HG03159 (cell line): ENCODE measurements at regions not wholly inside any gene's neighbourhood (a gene's known extent, or its start where the extent isn't known, plus 50 kb on each side); places are given as distances from the start of the nearest gene placed in this dataset.
A peak's percentile ranks its signal among the peaks of the same experiment; 100 is the strongest.
"Not testable (repeated sequence)": the region's sequence is repeated elsewhere in the genome, so short reads cannot be mapped to it uniquely, and the experiment has no call there.

Experiments used
- ATAC-seq: cut with Tn5 transposase; IDR thresholded peaks from one replicate; pipeline ENCODE4 v1.9.1; 2021; ENCODE audit warnings: mild to moderate bottlenecking, moderate library complexity; ENCODE audit not compliant: unreplicated experiment

DNA sequence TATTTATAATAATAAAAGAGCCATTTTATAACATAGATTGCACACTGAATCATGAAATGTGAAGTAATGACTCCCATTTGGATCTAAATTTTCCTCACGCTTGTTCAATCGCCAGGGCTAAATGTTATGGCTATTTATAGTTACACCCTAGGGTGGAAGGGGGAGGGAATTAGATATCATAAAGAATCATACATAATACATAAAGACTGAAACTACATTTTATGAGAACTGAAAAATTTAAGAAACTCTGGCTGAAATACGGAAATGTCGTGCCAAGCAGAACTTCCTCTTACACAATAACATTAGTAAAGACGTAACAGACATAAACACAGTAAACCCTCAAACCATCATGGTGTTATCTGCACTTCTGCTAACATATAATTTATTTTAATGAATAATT is 327.5 kb upstream of the PHF14 start:
- no peak for ATAC-seq

DNA sequence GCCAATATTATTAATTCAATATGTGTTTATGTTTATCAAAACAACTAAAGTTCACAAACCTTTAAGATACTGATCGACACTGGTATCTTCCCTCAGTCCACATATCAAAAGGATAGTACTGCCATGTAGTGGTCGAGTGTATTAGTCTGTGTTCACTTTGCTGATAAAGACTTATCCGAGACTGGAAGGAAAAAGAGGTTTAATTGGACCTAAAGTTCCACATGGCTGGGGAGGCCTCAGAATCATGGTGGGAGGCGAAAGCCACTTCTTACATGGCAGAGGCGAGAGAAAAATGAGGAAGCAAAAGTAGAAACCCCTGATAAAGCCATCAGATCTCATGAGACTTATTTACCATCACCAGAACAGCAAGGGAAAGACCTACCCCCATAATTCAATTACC is 325.4 kb upstream of the PHF14 start:
- no peak for ATAC-seq

DNA sequence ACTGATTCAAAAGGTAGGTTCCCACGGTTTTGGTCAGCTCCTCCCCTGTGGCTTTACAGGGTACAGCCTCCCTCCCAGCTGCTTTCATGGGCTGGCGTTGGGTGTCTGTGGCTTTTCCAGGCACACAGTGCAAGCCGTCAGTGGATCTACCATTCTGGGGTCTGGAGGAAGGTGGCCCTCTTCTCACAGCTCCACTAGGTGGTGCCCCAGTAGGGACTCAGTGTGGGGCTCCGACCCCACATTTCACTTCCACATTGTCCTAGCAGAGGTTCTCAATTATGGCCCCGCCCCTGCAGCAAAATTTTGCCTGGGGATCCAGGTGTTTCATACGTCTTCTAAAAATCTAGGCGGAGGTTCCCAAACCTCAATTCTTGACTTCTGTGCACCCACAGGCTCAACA is 324.6 kb upstream of the PHF14 start:
- ATAC-seq, result not testable (repeated sequence)

DNA sequence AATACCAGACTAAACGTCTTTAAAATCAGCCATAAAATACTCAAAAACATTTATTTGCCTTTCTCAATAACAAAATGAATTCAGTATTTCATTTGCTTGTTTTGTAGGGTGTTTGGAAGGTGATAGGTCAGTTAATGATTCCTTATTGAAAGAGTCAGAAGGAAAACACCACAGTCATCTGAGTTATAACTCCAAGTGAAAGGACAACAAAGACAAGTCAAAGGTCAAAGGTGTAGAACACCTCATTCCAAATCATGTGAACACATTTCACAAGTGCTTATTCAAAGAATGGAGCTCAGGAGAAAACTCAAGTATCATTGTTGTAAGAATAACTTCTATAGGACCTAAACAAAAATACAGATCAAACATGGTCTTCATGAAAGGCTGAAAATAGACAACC is 318.6 kb upstream of the PHF14 start:
- ATAC-seq, result no peak

DNA sequence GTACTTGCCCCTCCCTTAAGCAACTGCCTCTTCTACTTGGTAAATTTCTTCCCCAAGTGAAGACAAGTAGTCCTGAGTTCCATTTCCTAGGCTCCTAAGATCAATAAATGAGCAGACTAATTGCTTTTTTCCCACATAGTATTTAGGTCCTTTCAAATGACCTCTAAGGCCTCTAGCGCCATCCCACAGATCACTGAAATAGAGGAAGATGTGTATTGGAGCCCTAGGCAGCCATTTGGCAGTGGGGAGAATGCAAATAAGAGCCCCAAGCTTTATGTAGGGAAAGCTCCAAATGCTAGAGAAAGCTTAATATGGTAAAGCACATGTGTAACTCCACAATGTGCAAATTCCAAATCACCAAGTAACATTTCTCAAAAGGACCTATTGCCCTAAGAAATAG is 316.5 kb upstream of the PHF14 start:
- ATAC-seq, result no peak

DNA sequence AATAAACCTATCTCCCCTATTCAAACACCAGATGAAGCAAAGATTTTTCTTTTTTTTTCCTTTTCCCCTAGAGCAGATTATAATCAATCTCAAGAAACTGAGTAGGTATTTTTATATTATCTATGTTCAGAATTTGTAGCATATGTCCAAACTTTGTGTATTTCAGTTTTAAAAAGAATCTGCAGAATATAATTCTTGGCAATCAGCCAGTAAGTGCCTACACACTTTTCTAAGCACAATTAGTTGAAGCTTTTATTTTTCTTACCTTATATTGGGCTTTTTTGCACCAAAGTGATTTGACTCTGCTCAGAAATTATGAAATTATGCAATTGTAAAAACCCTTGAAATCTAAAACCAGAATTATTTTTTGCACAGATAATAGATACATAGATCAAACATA is 315.8 kb upstream of the PHF14 start:
- ATAC-seq, result no peak

DNA sequence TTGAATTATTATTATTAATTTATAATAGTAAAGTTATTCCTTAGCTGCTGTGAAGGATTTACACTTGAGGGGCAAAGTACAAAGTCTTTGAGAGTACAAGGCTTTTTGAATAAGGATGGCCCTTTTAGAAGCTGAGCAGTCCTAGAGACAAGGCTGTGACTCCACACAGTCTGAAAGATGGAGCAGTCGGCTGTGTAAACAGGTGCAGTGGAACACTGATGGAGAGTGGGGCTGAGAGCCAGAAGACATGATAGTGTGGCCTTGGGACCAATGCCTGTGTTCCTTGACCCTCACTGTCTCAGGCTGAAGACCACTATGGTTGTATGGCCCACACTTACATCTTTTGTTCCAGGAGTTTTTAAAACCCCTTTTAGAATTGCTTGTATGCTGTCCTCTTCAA is 311.2 kb upstream of the PHF14 start:
- no peak for ATAC-seq

DNA sequence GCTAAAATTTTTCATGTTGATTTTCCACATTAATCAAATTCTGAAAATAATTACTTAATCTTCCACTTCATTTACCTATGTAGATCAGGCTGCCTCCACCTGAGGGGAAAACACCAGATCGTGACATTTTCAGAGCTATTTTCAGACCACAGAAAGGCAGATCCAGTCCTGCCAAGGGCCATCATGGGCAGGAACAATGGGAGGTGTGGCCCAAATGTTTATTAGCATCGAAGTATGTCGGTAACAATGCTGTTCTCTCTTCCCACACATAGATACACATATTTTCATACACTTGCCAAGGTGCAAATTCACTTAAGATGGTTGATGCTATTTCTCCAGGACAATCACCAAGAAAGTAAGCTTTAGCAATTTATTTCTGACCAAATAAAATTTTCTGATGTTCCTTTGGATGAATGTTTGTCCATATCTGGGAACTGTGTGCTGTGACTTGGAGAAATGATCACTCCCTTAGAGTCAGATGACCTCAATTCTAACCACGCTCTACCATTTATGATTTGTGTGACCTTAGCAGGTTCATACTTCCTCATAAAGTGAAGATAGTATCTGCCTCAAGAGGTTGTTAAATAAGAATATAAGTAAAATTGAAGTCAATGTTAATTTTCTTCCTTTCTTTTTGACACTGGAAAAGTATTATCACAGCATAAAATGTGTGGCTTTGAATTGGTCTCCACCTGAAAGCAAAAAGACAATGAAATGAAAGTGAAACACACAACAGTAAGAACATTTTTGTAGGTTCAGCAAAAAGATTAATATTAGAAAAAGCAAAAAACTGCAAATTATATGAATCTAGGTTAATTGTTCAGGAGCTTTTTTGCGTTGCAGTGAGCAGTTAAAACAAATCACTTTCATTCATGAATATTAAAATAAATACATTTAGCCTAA is 310.4 kb upstream of the PHF14 start:
- ATAC-seq, result peak; percentile 61

DNA sequence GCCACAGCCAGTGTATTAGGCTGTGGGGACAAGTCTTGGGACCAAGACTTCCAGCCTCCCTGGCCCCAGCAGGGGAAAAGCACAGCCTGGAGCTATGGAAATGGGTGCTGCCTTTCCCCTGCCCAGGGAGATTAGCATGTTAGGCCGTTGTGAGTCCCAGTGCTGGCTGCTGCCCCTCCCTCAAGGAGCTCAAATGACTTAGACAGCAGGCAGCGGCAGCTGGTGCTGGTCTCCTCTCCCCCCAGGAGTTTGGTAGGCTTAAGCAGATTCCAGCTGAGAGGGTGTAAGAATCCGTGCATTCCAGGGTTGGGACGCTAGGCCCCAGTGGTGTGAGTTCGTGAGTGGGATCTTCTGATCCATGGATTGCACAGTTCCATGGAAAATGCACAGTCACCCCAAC is 301.5 kb upstream of the PHF14 start:
- ATAC-seq, result no peak

DNA sequence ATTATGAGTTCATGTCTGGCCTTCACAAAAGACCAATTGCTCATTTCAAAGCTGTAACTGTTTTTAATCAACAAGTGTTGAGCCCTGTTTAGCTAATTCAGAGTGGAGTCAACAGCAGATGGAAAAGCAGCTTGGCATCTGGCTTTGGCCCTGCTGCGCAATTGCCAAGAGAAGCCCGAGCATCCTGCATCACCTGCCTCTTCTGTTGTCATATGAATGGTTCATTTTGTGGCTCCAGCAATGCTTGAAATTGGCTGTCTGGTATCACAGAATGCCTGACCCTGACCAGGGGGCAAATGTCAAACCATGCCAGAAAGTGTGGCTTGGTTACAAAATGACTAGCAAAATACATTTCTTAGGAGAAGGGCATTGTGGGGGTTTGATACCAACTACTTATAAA is 296.5 kb upstream of the PHF14 start:
- ATAC-seq, result no peak

DNA sequence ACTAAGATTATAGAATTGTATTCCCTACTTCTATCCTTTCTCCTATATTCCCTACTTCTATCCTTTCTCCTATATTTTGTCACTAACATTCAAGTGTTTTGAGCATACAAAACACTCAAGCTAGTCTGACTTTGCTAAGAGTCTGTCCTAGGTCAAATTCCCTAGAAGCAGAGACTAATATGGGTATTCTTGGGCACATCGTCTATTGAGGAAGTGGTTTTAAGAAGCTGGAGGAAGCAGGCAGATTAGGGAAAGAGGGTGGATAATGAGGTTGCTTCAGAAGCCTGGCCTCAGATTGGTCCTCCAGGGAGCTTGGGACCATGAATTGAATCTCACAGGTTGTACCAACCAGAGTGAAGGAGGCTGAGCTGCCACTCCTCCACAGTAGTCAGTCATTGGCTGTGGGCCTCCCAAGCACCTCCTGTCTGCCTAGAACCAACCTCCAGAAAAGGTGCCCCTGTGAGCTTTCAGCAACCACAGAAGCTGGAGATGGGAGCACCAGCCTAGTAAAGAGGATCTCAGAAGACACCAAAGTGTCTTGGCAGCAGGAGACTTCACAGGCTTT is 295.9 kb upstream of the PHF14 start:
- no peak for ATAC-seq

DNA sequence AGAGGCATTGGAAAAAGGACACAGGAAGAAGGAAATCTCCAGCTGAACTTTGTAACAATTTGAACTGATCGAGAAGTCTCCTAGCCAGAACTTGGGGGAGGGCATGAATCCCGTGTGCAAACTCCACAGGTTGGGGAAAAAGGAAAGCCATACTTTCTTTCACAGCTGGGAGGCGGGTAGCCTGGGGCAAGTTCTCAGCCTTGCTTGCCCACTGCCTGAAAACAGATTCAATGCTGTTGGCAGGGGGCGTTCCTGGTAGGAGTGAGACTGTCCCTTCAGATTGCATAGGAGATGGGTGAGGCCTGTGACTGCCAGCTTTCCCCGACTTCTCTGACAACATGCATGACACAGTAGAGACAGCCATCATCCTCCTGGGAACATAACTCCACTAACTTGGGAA is 289.1 kb upstream of the PHF14 start:
- no peak for ATAC-seq

DNA sequence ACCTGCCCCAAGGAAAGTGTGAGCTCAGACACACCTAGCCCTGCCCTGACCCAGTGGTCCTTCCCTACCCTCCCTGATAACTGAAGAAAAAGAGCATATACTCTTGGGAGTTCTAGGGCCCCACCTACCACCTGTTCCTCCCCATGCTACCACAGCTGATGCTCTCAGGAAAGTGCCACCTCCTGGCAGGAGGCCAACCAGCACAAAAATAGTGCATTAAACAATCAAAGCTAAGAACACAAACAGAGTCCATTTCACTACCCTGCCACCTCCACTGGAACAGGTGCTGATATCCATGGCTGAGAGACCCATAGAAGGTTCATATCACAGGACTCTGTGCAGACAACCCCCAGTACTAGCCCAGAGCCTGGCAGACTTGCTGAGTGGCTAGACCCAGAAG is 288.6 kb upstream of the PHF14 start:
- no peak for ATAC-seq

DNA sequence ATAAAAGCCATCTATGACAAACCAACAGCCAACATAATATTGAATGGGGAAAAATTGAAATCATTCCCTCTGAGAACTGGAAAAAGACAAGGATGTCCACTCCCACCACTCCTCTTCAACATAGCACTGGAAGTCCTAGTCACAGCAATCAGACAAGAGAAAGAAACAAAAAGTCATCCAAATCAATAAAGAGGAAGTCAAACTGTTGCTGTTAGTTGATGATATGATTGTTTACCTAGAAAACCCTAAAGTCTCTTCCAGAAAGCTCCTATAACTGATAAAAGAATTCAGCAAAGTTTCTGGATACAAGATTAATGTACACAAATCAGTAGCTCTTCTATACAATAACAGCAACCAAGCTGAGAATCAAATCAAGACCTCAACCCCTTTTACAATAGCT is 285.1 kb upstream of the PHF14 start:
- ATAC-seq, result no peak

DNA sequence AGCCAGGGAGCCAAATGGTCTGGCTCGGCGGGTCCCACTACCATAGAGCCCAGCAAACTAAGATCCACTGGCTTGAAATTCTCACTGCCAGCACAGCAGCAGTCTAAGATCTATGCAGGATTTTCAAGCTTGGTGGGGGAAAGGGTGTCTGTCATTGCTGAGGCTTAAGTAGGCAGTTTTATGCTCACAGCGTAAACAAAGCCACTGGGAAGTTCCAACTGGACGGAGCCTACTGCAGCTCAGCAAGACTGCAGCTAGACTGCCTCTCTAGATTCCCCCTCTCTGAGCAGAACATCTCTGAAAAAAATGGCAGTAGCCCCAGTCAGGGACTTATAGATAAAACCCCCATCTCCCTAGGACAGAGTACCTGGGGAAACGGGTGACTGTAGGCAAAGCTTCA is 277.6 kb upstream of the PHF14 start:
- no peak for ATAC-seq

DNA sequence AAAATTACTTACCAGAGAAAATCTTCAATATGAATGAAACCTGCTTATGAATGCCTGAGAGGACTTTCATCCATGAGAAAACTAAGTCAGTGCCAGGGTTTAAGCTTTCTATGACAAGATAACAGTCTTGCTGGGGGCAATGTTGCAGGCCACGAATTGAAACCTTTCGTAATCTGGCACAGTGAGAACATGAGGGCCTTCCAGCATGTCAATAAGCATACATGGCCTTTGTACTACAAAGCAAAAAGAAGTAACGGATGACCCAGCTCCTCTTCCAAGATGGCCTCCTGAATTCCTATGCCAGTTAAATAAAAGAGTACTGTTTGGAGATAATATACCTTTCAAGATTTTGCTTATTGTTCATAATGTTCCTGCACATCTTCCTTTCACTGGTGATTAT is 270.6 kb upstream of the PHF14 start:
- no peak for ATAC-seq

DNA sequence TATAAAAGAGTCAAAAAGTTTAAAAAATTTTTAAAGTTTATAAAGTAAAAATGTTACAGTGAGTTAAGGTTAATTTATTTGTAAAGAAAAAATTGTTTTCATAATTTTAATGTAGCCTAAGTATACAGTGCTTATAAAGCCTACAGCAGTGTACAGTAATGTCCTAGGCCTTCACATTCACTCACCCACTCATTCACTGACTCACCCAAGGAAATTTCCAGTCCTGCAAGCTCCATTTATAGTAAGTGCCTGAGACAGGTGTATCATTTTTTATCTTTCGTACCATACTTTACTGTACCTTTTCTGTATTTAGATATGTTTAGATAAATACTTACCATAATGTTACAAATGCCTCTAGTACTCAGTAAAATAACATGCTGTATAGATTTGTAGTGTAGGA is 269.7 kb upstream of the PHF14 start:
- ATAC-seq, result no peak

DNA sequence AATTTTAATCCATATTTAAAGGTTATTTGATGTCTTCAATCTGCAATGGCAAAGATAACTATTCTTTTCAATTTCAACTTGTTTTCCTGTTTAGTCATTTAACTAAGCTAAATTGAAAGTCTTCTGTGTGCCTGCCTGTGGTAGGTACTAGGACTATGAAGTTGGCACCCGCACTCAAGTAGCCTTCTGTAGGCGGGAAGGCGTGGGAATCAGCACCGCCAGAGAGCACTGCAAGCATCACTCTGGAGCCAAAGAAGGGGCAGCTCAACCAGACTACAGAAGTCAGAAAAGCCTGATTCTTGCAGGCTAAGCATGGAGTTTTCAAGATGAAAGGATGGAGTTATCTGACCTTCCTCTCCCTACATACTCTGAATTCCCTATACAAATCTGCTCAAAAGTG is 269.0 kb upstream of the PHF14 start:
- no peak for ATAC-seq

DNA sequence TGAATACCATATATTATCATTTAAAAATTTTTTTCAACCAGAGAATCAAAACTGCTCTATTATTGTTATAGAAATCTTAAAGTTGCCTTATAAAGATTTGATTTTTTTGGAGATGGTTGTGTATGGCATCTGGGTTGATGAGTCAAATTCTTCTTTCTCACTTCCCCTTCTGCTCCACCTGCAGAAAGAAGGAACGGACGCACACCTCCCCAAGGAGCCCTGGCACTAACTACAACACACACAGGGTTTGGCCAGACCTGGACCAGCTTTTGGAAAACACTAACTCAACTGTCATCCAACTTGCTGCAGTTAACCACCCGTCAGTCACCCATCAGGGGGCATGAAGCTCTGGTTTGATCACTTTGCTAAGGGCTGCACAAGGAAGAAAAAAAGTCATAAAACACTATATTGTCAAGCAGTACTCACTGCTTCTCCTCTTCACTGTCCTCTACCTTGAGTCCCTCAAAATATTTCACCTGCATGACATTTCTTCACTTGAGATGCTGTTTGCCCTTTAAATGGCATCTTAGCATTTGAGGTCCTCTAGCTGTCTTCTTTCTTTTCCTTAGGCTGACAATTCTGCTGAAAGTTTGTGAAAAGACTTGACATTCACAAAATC is 266.7 kb upstream of the PHF14 start:
- ATAC-seq, result peak; percentile 100

DNA sequence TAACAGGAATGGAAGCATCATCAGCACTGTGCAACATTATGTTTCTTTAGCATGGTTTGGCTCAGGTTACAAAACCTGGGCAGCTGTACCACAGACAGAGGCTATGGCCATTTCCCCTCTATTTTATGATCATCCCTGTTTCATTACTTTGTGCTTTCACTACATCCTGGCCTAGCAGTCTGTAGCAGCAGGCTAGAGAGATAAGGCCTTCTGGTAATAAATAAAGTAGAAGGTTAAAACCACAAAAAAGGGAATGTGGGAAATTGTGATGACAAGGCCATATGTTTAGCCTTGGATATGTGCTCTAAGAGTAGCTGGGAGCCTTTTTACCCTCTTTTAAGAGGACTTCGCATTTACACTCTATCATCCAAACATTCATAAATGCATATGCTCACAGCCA is 266.2 kb upstream of the PHF14 start:
- peak; percentile 29 for ATAC-seq

DNA sequence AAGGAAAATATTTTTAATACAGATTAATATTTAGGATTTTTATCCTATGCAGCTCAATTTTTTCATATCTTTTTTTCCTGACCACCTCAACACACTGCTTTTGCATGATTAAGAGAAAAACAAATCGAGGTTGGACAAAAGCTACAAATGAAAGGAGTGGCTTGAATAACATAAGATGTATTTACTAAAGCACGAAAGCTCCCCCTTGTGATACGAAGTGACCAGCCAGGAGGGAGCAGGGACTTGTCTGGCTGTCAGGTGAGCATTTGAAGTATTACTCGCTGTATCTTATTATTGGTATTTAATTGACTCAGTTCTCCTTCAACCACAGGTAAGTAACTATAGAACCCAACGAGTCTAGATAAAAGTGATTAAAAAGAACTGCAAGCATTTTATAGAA is 265.2 kb upstream of the PHF14 start:
- no peak for ATAC-seq

DNA sequence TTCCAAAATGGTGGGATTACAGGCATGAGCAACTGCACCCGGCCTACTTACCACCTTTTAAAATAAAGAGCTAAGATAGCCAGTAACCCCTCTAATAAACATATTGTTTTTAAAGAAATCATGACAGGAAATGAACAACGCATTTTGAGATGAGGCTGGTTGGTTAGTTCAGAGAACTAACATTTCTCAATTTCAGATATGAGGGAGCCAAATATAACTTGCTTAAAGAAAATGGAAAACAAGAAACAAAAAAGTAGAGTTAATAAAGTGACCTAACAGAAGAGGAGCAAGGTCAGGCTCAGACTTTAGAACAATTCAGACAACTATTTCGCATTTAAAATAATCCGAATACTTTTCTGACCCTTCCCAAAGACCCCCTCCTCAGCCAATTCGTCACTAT is 254.9 kb upstream of the PHF14 start:
- no peak for ATAC-seq
